A549 (cell line): ENCODE measurements at regions not wholly inside any gene's neighbourhood (a gene's known extent, or its start where the extent isn't known, plus 50 kb on each side); places are given as distances from the start of the nearest gene placed in this dataset.

ENCODE experiments used
- BHLHE40 ChIP-seq: IDR thresholded peaks from 2 replicates; pipeline ENCODE4 v1.6.1; 2012; ENCODE audit warnings: low read depth, low read length, inconsistent platforms
- CBX8 ChIP-seq: fragments of 200-600 bp; sonication (generic); IDR thresholded peaks from 2 replicates; pipeline ENCODE4 v1.6.1; 2016
- CEBPB ChIP-seq, 2 experiments: fragments of >200 bp in 1 of 2; sonication (Bioruptor Twin) in 1 of 2; formaldehyde crosslinking in 1 of 2; IDR thresholded peaks; 2 replicates each; pipeline ENCODE4 v1.6.1; 2012 to 2016
- EP300 ChIP-seq, 2 experiments: fragments of >200 bp; sonication (Bioruptor Twin); formaldehyde crosslinking; IDR thresholded peaks; 2 replicates in 1 of 2; 3 replicates in 1 of 2; pipeline ENCODE4 v1.6.1; 2016 to 2017
- JUN ChIP-seq, 2 experiments: fragments of >200 bp; sonication (Bioruptor Twin); formaldehyde crosslinking; IDR thresholded peaks; 2 replicates in 1 of 2; 3 replicates in 1 of 2; pipeline ENCODE4 v1.6.1; 2016 to 2017
- MAFK ChIP-seq: fragments of 450-650 bp; IDR thresholded peaks from 2 replicates; pipeline ENCODE4 v1.6.1; 2014; ENCODE audit not compliant: partially characterized antibody
- POLR2A ChIP-seq: IDR thresholded peaks from 2 replicates; pipeline ENCODE4 v1.6.1; 2012; ENCODE audit warnings: mild to moderate bottlenecking, low read length
- RARB ChIP-seq: fragments of 250-450 bp; sonication (Bioruptor Pico); IDR thresholded peaks from 2 replicates; pipeline ENCODE4 v1.8.0; 2021; ENCODE audit warnings: mild to moderate bottlenecking, moderate library complexity
- RCOR1 ChIP-seq: fragments of 150-350 bp; IDR thresholded peaks from 2 replicates; pipeline ENCODE4 v1.6.1; 2014; ENCODE audit warnings: antibody characterized with exemption, low read length, low read depth
- TP53 ChIP-seq: fragments of 250-450 bp; sonication (Bioruptor Pico); IDR thresholded peaks from 2 replicates; pipeline ENCODE4 v1.5.0; 2021; ENCODE audit warnings: mild to moderate bottlenecking, moderate library complexity
- ZSCAN20 ChIP-seq: fragments of 250-450 bp; sonication (Bioruptor Pico); IDR thresholded peaks from 2 replicates; pipeline ENCODE4 v1.8.0; 2022; ENCODE audit warnings: mild to moderate bottlenecking, moderate library complexity
- TF ChIP-seq, protein P1 (sequence below): fragments of 200-600 bp; sonication (generic); IDR thresholded peaks from 2 replicates; pipeline ENCODE4 v1.6.1; 2016; ENCODE audit warnings: antibody characterized with exemption, mild to moderate bottlenecking, moderate library complexity
- TF ChIP-seq, protein P2 (sequence below): fragments of >200 bp; sonication (Bioruptor Twin); formaldehyde crosslinking; IDR thresholded peaks from 3 replicates; pipeline ENCODE4 v1.5.1; 2016
- TF ChIP-seq, protein P3 (sequence below): fragments of 150-350 bp; IDR thresholded peaks from 2 replicates; pipeline ENCODE4 v1.6.1; 2014; ENCODE audit warnings: low read depth, mild to moderate bottlenecking, low read length

DNA sequence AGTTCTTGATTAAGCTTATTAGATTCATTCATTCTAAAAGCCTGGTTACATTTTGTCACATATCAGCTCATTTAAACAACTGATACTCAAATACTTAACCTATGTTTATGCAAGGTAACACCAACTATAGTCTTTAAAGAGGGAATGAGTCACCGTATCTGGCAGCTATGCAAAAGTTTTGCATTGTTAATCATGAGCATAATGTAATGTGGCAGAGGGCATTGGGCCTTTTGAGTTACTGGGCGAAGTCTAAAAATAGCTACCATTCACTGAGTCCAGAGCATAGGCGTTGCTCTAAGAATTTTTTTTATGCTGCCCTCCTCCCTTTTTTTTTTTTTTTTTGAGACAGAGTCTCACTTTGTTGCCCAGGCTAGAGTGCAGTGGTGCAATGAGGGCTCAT lies 277.7 kb upstream of the ZNF717 start:
- no peak for TF ChIP-seq CEBPB (IDR thresholded peaks at IDR 0.05)
- TF ChIP-seq TP53 (CRISPR knock-in tag) = no peak
- TF ChIP-seq, protein P1, sequence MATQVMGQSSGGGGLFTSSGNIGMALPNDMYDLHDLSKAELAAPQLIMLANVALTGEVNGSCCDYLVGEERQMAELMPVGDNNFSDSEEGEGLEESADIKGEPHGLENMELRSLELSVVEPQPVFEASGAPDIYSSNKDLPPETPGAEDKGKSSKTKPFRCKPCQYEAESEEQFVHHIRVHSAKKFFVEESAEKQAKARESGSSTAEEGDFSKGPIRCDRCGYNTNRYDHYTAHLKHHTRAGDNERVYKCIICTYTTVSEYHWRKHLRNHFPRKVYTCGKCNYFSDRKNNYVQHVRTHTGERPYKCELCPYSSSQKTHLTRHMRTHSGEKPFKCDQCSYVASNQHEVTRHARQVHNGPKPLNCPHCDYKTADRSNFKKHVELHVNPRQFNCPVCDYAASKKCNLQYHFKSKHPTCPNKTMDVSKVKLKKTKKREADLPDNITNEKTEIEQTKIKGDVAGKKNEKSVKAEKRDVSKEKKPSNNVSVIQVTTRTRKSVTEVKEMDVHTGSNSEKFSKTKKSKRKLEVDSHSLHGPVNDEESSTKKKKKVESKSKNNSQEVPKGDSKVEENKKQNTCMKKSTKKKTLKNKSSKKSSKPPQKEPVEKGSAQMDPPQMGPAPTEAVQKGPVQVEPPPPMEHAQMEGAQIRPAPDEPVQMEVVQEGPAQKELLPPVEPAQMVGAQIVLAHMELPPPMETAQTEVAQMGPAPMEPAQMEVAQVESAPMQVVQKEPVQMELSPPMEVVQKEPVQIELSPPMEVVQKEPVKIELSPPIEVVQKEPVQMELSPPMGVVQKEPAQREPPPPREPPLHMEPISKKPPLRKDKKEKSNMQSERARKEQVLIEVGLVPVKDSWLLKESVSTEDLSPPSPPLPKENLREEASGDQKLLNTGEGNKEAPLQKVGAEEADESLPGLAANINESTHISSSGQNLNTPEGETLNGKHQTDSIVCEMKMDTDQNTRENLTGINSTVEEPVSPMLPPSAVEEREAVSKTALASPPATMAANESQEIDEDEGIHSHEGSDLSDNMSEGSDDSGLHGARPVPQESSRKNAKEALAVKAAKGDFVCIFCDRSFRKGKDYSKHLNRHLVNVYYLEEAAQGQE = no peak
- TF ChIP-seq, protein P2, sequence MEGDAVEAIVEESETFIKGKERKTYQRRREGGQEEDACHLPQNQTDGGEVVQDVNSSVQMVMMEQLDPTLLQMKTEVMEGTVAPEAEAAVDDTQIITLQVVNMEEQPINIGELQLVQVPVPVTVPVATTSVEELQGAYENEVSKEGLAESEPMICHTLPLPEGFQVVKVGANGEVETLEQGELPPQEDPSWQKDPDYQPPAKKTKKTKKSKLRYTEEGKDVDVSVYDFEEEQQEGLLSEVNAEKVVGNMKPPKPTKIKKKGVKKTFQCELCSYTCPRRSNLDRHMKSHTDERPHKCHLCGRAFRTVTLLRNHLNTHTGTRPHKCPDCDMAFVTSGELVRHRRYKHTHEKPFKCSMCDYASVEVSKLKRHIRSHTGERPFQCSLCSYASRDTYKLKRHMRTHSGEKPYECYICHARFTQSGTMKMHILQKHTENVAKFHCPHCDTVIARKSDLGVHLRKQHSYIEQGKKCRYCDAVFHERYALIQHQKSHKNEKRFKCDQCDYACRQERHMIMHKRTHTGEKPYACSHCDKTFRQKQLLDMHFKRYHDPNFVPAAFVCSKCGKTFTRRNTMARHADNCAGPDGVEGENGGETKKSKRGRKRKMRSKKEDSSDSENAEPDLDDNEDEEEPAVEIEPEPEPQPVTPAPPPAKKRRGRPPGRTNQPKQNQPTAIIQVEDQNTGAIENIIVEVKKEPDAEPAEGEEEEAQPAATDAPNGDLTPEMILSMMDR = no peak
- no peak for TF ChIP-seq BHLHE40
- no peak for TF ChIP-seq POLR2A
- TF ChIP-seq EP300 (IDR thresholded peaks at IDR 0.05) = no peak
- TF ChIP-seq ZSCAN20 = no peak
- no peak for TF ChIP-seq RCOR1
- TF ChIP-seq RARB = no peak
- no peak for TF ChIP-seq CBX8
- TF ChIP-seq, protein P3, sequence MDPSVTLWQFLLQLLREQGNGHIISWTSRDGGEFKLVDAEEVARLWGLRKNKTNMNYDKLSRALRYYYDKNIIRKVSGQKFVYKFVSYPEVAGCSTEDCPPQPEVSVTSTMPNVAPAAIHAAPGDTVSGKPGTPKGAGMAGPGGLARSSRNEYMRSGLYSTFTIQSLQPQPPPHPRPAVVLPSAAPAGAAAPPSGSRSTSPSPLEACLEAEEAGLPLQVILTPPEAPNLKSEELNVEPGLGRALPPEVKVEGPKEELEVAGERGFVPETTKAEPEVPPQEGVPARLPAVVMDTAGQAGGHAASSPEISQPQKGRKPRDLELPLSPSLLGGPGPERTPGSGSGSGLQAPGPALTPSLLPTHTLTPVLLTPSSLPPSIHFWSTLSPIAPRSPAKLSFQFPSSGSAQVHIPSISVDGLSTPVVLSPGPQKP = no peak
- no peak for TF ChIP-seq JUN (IDR thresholded peaks at IDR 0.05)
- TF ChIP-seq MAFK = no peak
